ENCODE measurements at regions not wholly inside any gene's neighbourhood (a gene's known extent, or its start where the extent isn't known, plus 50 kb on each side); places are given as distances from the start of the nearest gene placed in this dataset.

DNA sequence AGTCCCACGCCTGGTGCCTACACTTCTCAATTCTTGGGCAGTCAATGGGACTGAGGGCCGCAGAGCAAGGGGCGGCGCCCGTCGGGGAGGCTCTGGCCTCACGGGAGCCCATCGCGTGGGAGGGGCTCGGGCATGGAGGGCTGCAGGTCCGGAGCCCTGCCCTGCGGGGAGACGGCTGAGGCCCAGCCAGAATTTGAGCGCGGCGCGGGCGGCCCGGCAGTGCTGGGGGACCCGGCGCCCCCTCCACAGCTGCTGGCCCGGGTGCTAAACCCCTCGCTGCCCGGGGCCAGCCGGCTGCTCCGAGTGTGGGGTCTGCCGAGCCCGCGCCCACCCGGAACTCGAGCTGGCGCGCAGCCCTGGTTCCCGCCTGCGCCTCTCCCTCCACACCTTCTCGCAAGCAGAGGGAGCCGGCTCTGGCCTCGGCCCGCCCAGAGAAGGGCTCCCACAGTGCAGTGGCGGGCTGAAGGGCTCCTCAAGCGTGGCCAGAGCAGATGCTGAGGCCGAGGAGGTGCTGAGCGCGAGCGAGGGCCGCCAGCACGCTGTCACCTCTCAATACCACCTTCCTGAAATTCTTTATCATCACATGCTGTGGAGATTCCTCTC lies 58.5 kb downstream of the BAK1 start:
- Histone ChIP-seq H3K4me2 (ENCODE audit: low read length) (no peak overlapping the region), H3K36me3 (ENCODE audit: control insufficient read depth in 1 of 2, insufficient read depth in 2 of 2, low read length in 2 of 2) (no peaks in the 10 kb centered on the region), H4K20me1 (ENCODE audit: insufficient read depth) (no peaks in the 10 kb centered on the region), H3K9me3 (ENCODE audit: control insufficient read depth in 1 of 2, insufficient read depth in 1 of 2, low read depth in 1 of 2, low read length in 2 of 2) (no peaks in the 10 kb centered on the region), H3K4me3 (replicated peaks in 1 of 2; ENCODE audit: low read depth in 1 of 2, low read length in 2 of 2) (no peak overlapping the region), H2AFZ (ENCODE audit: low read depth, low read length, poor library complexity, severe bottlenecking) (no peak overlapping the region), H3K4me1 (ENCODE audit: control insufficient read depth in 1 of 2, insufficient read depth in 2 of 2, low read length in 2 of 2) (no peaks in the 10 kb centered on the region), H3K79me2 (ENCODE audit: insufficient read depth, low read length) (no peaks in the 10 kb centered on the region), H3K27me3 (ENCODE audit: insufficient read depth, low read length) (no peaks in the 10 kb centered on the region), H3K9me2 (ENCODE audit: insufficient read depth) (no peaks in the 10 kb centered on the region), H3K27ac (ENCODE audit: low read depth, low read length) (no peak overlapping the region), H3K9ac (ENCODE audit: low read length) (no peak overlapping the region)
- ChIA-PET POLR2A (no interaction called here), RAD21 (ENCODE audit: low non-redundant PET in 1 of 2, low total read pairs in 2 of 2, uncharacterized antibody in 2 of 2, unreplicated experiment in 2 of 2) (no interaction called here), CTCF (no interaction called here)
- DNase-seq (ENCODE audit: low read depth, low spot score) (no peak), ATAC-seq (no peak)
- TF ChIP-seq YY1 (IDR thresholded peaks at IDR 0.05; ENCODE audit: extremely low read depth, insufficient replicate concordance, low read depth, low read length): no peak
- TF ChIP-seq CBX3 (IDR thresholded peaks at IDR 0.05; ENCODE audit: low read depth): no peak
- no peak for TF ChIP-seq ELF1 (IDR thresholded peaks at IDR 0.05; ENCODE audit: borderline replicate concordance, low read depth)
- TF ChIP-seq JUND (IDR thresholded peaks at IDR 0.05): no peak
- TF ChIP-seq, protein P1, sequence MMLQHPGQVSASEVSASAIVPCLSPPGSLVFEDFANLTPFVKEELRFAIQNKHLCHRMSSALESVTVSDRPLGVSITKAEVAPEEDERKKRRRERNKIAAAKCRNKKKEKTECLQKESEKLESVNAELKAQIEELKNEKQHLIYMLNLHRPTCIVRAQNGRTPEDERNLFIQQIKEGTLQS (IDR thresholded peaks at IDR 0.05): no peak
- TF ChIP-seq FOSL1 (IDR thresholded peaks at IDR 0.05; ENCODE audit: low read depth): no peak
- no peak for TF ChIP-seq SRF (IDR thresholded peaks at IDR 0.05; ENCODE audit: low read depth)
- TF ChIP-seq SIN3A (IDR thresholded peaks at IDR 0.05; ENCODE audit: low read depth): no peak
- no peak for TF ChIP-seq RAD21 (IDR thresholded peaks at IDR 0.05; ENCODE audit: low read depth)
- no peak for TF ChIP-seq ZNF274 (IDR thresholded peaks at IDR 0.05; ENCODE audit: low read depth, low read length)
- TF ChIP-seq, protein P2, sequence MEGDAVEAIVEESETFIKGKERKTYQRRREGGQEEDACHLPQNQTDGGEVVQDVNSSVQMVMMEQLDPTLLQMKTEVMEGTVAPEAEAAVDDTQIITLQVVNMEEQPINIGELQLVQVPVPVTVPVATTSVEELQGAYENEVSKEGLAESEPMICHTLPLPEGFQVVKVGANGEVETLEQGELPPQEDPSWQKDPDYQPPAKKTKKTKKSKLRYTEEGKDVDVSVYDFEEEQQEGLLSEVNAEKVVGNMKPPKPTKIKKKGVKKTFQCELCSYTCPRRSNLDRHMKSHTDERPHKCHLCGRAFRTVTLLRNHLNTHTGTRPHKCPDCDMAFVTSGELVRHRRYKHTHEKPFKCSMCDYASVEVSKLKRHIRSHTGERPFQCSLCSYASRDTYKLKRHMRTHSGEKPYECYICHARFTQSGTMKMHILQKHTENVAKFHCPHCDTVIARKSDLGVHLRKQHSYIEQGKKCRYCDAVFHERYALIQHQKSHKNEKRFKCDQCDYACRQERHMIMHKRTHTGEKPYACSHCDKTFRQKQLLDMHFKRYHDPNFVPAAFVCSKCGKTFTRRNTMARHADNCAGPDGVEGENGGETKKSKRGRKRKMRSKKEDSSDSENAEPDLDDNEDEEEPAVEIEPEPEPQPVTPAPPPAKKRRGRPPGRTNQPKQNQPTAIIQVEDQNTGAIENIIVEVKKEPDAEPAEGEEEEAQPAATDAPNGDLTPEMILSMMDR (IDR thresholded peaks at IDR 0.05 in 2 of 3, conservative IDR thresholded peaks at IDR 0.05 in 1 of 3; ENCODE audit: borderline replicate concordance in 1 of 3, insufficient read depth in 1 of 3, low read depth in 2 of 3, low read length in 2 of 3): no peak
- no peak for TF ChIP-seq CEBPB (IDR thresholded peaks at IDR 0.05; ENCODE audit: low read depth)
- no peak for TF ChIP-seq SP1 (IDR thresholded peaks at IDR 0.05; ENCODE audit: low read depth)
- TF ChIP-seq, protein P3, sequence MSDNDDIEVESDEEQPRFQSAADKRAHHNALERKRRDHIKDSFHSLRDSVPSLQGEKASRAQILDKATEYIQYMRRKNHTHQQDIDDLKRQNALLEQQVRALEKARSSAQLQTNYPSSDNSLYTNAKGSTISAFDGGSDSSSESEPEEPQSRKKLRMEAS (IDR thresholded peaks at IDR 0.05): no peak
- no peak for TF ChIP-seq POLR2A (IDR thresholded peaks at IDR 0.05; ENCODE audit: borderline replicate concordance, extremely low read depth, insufficient read depth, insufficient read length)
- TF ChIP-seq, protein P4, sequence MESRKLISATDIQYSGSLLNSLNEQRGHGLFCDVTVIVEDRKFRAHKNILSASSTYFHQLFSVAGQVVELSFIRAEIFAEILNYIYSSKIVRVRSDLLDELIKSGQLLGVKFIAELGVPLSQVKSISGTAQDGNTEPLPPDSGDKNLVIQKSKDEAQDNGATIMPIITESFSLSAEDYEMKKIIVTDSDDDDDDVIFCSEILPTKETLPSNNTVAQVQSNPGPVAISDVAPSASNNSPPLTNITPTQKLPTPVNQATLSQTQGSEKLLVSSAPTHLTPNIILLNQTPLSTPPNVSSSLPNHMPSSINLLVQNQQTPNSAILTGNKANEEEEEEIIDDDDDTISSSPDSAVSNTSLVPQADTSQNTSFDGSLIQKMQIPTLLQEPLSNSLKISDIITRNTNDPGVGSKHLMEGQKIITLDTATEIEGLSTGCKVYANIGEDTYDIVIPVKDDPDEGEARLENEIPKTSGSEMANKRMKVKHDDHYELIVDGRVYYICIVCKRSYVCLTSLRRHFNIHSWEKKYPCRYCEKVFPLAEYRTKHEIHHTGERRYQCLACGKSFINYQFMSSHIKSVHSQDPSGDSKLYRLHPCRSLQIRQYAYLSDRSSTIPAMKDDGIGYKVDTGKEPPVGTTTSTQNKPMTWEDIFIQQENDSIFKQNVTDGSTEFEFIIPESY (IDR thresholded peaks at IDR 0.05; ENCODE audit: extremely low read depth, insufficient replicate concordance, low read length): no peak
- no TSS peak for BruUV-seq (replicated peaks)
- intact Hi-C loops (cut with micrococcal nuclease): no loop called here
